PC-3 (cell line): ENCODE measurements at regions not wholly inside any gene's neighbourhood (a gene's known extent, or its start where the extent isn't known, plus 50 kb on each side); places are given as distances from the start of the nearest gene placed in this dataset.

Experiments
- ATAC-seq: fragments of 200-7000 bp; cut with Tn5 transposase; 2 replicates; pipeline ENCODE4 v1.9.1; 2020; ENCODE audit warnings: mild to moderate bottlenecking, moderate library complexity
- BruUV-seq: library from RNA; stranded (reverse); fragments of 400-500 nt; replicated peaks from 2 replicates; lab custom pipeline; 2021; lab: Mats Ljungman, UMichigan
- CTCF ChIA-PET: fragments of 300-600 bp; sonication (Branson Sonifier 250); formaldehyde crosslinking; loops from one replicate; lab custom pipeline; 2022; ENCODE audit warnings: antibody characterized with exemption; lab: Charles Lee
- POLR2A ChIA-PET: fragments of 300-600 bp; sonication (Branson Sonifier 250); formaldehyde crosslinking; loops from one replicate; lab custom pipeline; 2022; ENCODE audit warnings: antibody characterized with exemption; ENCODE audit not compliant: unreplicated experiment; lab: Charles Lee
- DNase-seq: peaks from one replicate; pipeline ENCODE4 v3.0.0-alpha.2; 2015
- H2AFZ ChIP-seq: fragments of 300-600 bp; sonication (generic); 2 replicates; pipeline ENCODE4 v1.6.0; 2016; ENCODE audit warnings: antibody characterized with exemption, low read length
- H3F3A ChIP-seq: fragments of 300-600 bp; sonication (generic); one replicate; pipeline ENCODE4 v1.6.0; 2017; ENCODE audit warnings: antibody characterized with exemption, low read length, control low read depth, mild to moderate bottlenecking; ENCODE audit not compliant: unreplicated experiment
- H3K27ac ChIP-seq: fragments of 300-600 bp; sonication (generic); 2 replicates; pipeline ENCODE4 v1.5.1; 2016; ENCODE audit warnings: mild to moderate bottlenecking, low read length
- H3K27me3 ChIP-seq: fragments of 300-600 bp; sonication (generic); 2 replicates; pipeline ENCODE4 v1.6.1; 2016; ENCODE audit warnings: low read length, mixed read lengths
- H3K36me3 ChIP-seq: fragments of 300-600 bp; sonication (generic); 2 replicates; pipeline ENCODE4 v1.6.1; 2016; ENCODE audit warnings: low read depth, mixed run types, low read length, mixed read lengths
- H3K4me1 ChIP-seq: fragments of 300-600 bp; sonication (generic); 2 replicates; pipeline ENCODE4 v1.5.1; 2016; ENCODE audit warnings: low read length; ENCODE audit not compliant: insufficient read depth
- H3K4me2 ChIP-seq: fragments of 300-600 bp; sonication (generic); 2 replicates; pipeline ENCODE4 v1.6.0; 2016; ENCODE audit warnings: low read length
- H3K4me3 ChIP-seq: fragments of 300-600 bp; sonication (generic); 2 replicates; pipeline ENCODE4 v1.5.1; 2016; ENCODE audit warnings: mild to moderate bottlenecking, low read length, mixed read lengths
- H3K79me2 ChIP-seq: fragments of 300-600 bp; sonication (generic); 2 replicates; pipeline ENCODE4 v1.6.1; 2017; ENCODE audit warnings: low read length, mixed read lengths
- H3K9ac ChIP-seq: fragments of 300-600 bp; sonication (generic); 2 replicates; pipeline ENCODE4 v1.6.0; 2016; ENCODE audit warnings: mild to moderate bottlenecking, low read length
- H3K9me2 ChIP-seq: fragments of 300-600 bp; sonication (generic); replicated peaks from 2 replicates; pipeline ENCODE4 v1.6.1; 2016; ENCODE audit warnings: mixed run types, low read length, mixed read lengths
- H3K9me3 ChIP-seq: fragments of 300-600 bp; sonication (generic); 2 replicates; pipeline ENCODE4 v1.6.1; 2016; ENCODE audit warnings: low read length, mixed read lengths
- H4K20me1 ChIP-seq: fragments of 300-600 bp; sonication (generic); 2 replicates; pipeline ENCODE4 v1.6.1; 2016; ENCODE audit warnings: low read length, mixed read lengths
- CTCF ChIP-seq: fragments of 300-600 bp; sonication (generic); conservative IDR thresholded peaks from 2 replicates; pipeline ENCODE4 v1.5.1; 2017; ENCODE audit warnings: antibody characterized with exemption, low read depth, mild to moderate bottlenecking, low read length
- EZH2 ChIP-seq: fragments of 300-600 bp; sonication (generic); IDR thresholded peaks from one replicate; pipeline ENCODE4 v1.6.1; 2017; ENCODE audit warnings: antibody characterized with exemption, mild to moderate bottlenecking, low read length; ENCODE audit not compliant: unreplicated experiment
- EZH2phosphoT487 ChIP-seq: fragments of 300-600 bp; sonication (generic); IDR thresholded peaks from 2 replicates; pipeline ENCODE4 v1.6.1; 2018; ENCODE audit warnings: mild to moderate bottlenecking, antibody characterized with exemption, low read length, borderline replicate concordance
- intact Hi-C: fragments of 100-400 bp; cut with micrococcal nuclease; formaldehyde crosslinking; loops from 2 replicates; pipeline ENCODE4 v1.9.0; 2023

- BruUV-seq = no TSS peak
- no peak for DNase-seq
- H3K9ac ChIP-seq = no peak overlapping the region
- intact Hi-C loops = no loop called here
- no peaks in the 10 kb centered on the region for H3K27me3 ChIP-seq
- no peak overlapping the region for H2AFZ ChIP-seq
- TF ChIP-seq CTCF = no peak
- no peak for TF ChIP-seq EZH2phosphoT487
- TF ChIP-seq EZH2 = no peak
- H3F3A ChIP-seq = no peaks in the 10 kb centered on the region
- no peaks in the 10 kb centered on the region for H3K36me3 ChIP-seq
- no peak overlapping the region for H3K27ac ChIP-seq
- no peak overlapping the region for H3K4me2 ChIP-seq
- no peaks in the 10 kb centered on the region for H3K9me3 ChIP-seq
- ATAC-seq = no peak
- H4K20me1 ChIP-seq = no peaks in the 10 kb centered on the region
- H3K4me3 ChIP-seq = no peak overlapping the region
- CTCF ChIA-PET = no interaction called here
- no peaks in the 10 kb centered on the region for H3K4me1 ChIP-seq
- H3K79me2 ChIP-seq = no peaks in the 10 kb centered on the region
- no peaks in the 10 kb centered on the region for H3K9me2 ChIP-seq
- POLR2A ChIA-PET = no interaction called here
These were observed 174.1 kb downstream of the PIK3R1 start for GRCh38 chr5:68389618-68390017.

- ATAC-seq = no peak
- H3K79me2 ChIP-seq = no peaks in the 10 kb centered on the region
- H3K4me2 ChIP-seq = no peak overlapping the region
- H3F3A ChIP-seq = no peaks in the 10 kb centered on the region
- no peak overlapping the region for H3K9ac ChIP-seq
- BruUV-seq = no TSS peak
- H3K4me1 ChIP-seq = peaks cover 5% of the 10 kb centered on the region; the same call in 1 of the 2 replicates
- ChIA-PET POLR2A (no interaction called here), CTCF (no interaction called here)
- intact Hi-C loops = no loop called here
- DNase-seq = no peak
- no peaks in the 10 kb centered on the region for H4K20me1 ChIP-seq
- TF ChIP-seq EZH2phosphoT487 (no peak), EZH2 (no peak), CTCF (no peak)
- H3K27ac ChIP-seq = no peak overlapping the region
- no peak overlapping the region for H3K4me3 ChIP-seq
- H3K9me2 ChIP-seq = no peaks in the 10 kb centered on the region
- no peaks in the 10 kb centered on the region for H3K27me3 ChIP-seq
- no peaks in the 10 kb centered on the region for H3K36me3 ChIP-seq
- H2AFZ ChIP-seq = no peak overlapping the region
- no peaks in the 10 kb centered on the region for H3K9me3 ChIP-seq
These were observed 177.1 kb downstream of the PIK3R1 start for GRCh38 chr5:68392617-68393016.

GRCh38 chr5:68395302-68395701, 179.7 kb downstream of the PIK3R1 start:
- H3K9me2 ChIP-seq = no peaks in the 10 kb centered on the region
- no peak overlapping the region for H3K9ac ChIP-seq
- H3K4me3 ChIP-seq = no peak overlapping the region
- no peaks in the 10 kb centered on the region for H3K79me2 ChIP-seq
- H2AFZ ChIP-seq = no peak overlapping the region
- ChIA-PET POLR2A (no interaction called here), CTCF (no interaction called here)
- BruUV-seq = no TSS peak
- H3K9me3 ChIP-seq = no peaks in the 10 kb centered on the region
- no peak for TF ChIP-seq EZH2
- no peak for TF ChIP-seq EZH2phosphoT487
- TF ChIP-seq CTCF = no peak
- intact Hi-C loops = no loop called here
- no peaks in the 10 kb centered on the region for H3F3A ChIP-seq
- H4K20me1 ChIP-seq = no peaks in the 10 kb centered on the region
- no peaks in the 10 kb centered on the region for H3K36me3 ChIP-seq
- no peaks in the 10 kb centered on the region for H3K27me3 ChIP-seq
- DNase-seq (no peak), ATAC-seq (no peak)
- H3K4me2 ChIP-seq = no peak overlapping the region
- H3K4me1 ChIP-seq = peaks cover 5% of the 10 kb centered on the region; the same call in 1 of the 2 replicates
- no peak overlapping the region for H3K27ac ChIP-seq
